A549 (cell line): ENCODE measurements at regions not wholly inside any gene's neighbourhood (a gene's known extent, or its start where the extent isn't known, plus 50 kb on each side); places are given as distances from the start of the nearest gene placed in this dataset.

Experiments
- ATAC-seq, 2 experiments: fragments of 200-7000 bp in 1 of 2; fragments of >200 bp in 1 of 2; cut with Nextera tagmentation in 1 of 2; cut with Tn5 transposase in 1 of 2; 3 replicates each; pipeline versions ENCODE4 v1.8.0 to v1.9.1; 2018 to 2020; ENCODE audit warnings: mild to moderate bottlenecking in 1 of 2, moderate library complexity in 1 of 2
- CTCF ChIA-PET: fragments of 300-600 bp; sonication (Branson Sonifier 250); formaldehyde crosslinking; extraction: SDS; loops from one replicate; lab custom pipeline; 2021; ENCODE audit warnings: antibody characterized with exemption, inconsistent platforms; lab: Yijun Ruan, JAX
- POLR2A ChIA-PET: fragments of 350-600 bp; formaldehyde crosslinking; extraction: SDS; loops from one replicate; lab custom pipeline; 2021; ENCODE audit warnings: antibody characterized with exemption, inconsistent platforms; lab: Yijun Ruan, JAX
- DNase-seq, 2 experiments: peaks; one replicate each; pipeline versions ENCODE4 v3.0.0 to v3.0.0-alpha.2; 2011 to 2016; ENCODE audit warnings: low read depth in 1 of 2, low spot score in 1 of 2
- FAIRE-seq: peaks from 2 replicates; lab custom pipeline; 2011; peaks lifted over from hg19 to GRCh38; lab: Jason Lieb, UNC
- H3K27ac ChIP-seq, 2 experiments: fragments of >200 bp; sonication (Bioruptor Twin); formaldehyde crosslinking; 3 replicates each; pipeline ENCODE4 v1.5.1; 2016 to 2017
- H3K4me1 ChIP-seq: fragments of >200 bp; sonication (Bioruptor Twin); formaldehyde crosslinking; 3 replicates; pipeline ENCODE4 v1.6.1; 2016
- H3K4me2 ChIP-seq: fragments of >200 bp; sonication (Bioruptor Twin); formaldehyde crosslinking; 3 replicates; pipeline ENCODE4 v1.6.1; 2016
- H3K4me3 ChIP-seq: fragments of >200 bp; sonication (Bioruptor Twin); formaldehyde crosslinking; 3 replicates; pipeline ENCODE4 v1.5.1; 2016
- H3K9me3 ChIP-seq: fragments of >200 bp; sonication (Bioruptor Twin); formaldehyde crosslinking; 3 replicates; pipeline ENCODE4 v1.6.1; 2016
- CBX8 ChIP-seq: fragments of 200-600 bp; sonication (generic); IDR thresholded peaks from 2 replicates; pipeline ENCODE4 v1.6.1; 2016
- CEBPB ChIP-seq, 2 experiments: fragments of >200 bp in 1 of 2; sonication (Bioruptor Twin) in 1 of 2; formaldehyde crosslinking in 1 of 2; IDR thresholded peaks; 2 replicates each; pipeline ENCODE4 v1.6.1; 2012 to 2016
- CHD2 ChIP-seq: fragments of 150-350 bp; IDR thresholded peaks from 2 replicates; pipeline ENCODE4 v1.6.1; 2014; ENCODE audit warnings: low read length; ENCODE audit not compliant: partially characterized antibody
- CHD4 ChIP-seq: fragments of 200-600 bp; sonication (generic); IDR thresholded peaks from 2 replicates; pipeline ENCODE4 v1.6.1; 2016; ENCODE audit warnings: antibody characterized with exemption, mild to moderate bottlenecking, borderline replicate concordance
- ESRRA ChIP-seq: fragments of 150-350 bp; IDR thresholded peaks from 2 replicates; pipeline ENCODE4 v1.6.1; 2014; ENCODE audit warnings: mild to moderate bottlenecking, low read length, borderline replicate concordance
- HDAC2 ChIP-seq: fragments of 200-600 bp; sonication (generic); IDR thresholded peaks from 2 replicates; pipeline ENCODE4 v1.6.1; 2016
- HOXA7 ChIP-seq: fragments of 250-450 bp; sonication (Bioruptor Pico); IDR thresholded peaks from 2 replicates; pipeline ENCODE4 v1.5.0; 2020; ENCODE audit warnings: mild to moderate bottlenecking, moderate library complexity
- HOXB13 ChIP-seq: fragments of 250-450 bp; sonication (Bioruptor Pico); IDR thresholded peaks from 2 replicates; pipeline ENCODE4 v1.5.0; 2020; ENCODE audit warnings: low read depth, mild to moderate bottlenecking, moderate library complexity
- JUN ChIP-seq, 2 experiments: fragments of >200 bp; sonication (Bioruptor Twin); formaldehyde crosslinking; IDR thresholded peaks; 2 replicates in 1 of 2; 3 replicates in 1 of 2; pipeline ENCODE4 v1.6.1; 2016 to 2017
- JUNB ChIP-seq: fragments of >200 bp; sonication (Bioruptor Twin); formaldehyde crosslinking; IDR thresholded peaks from 2 replicates; pipeline ENCODE4 v1.6.1; 2016
- MAFK ChIP-seq: fragments of 450-650 bp; IDR thresholded peaks from 2 replicates; pipeline ENCODE4 v1.6.1; 2014; ENCODE audit not compliant: partially characterized antibody
- MAZ ChIP-seq: fragments of 150-350 bp; IDR thresholded peaks from 2 replicates; pipeline ENCODE4 v1.6.1; 2014; ENCODE audit warnings: antibody characterized with exemption, low read depth, low read length, borderline replicate concordance
- MYC ChIP-seq: IDR thresholded peaks from 2 replicates; pipeline ENCODE4 v1.6.1; 2012; ENCODE audit warnings: mild to moderate bottlenecking, inconsistent platforms, low read length, improper control_type of control experiment, borderline replicate concordance
- NFE2L2 ChIP-seq: fragments of 150-350 bp; conservative IDR thresholded peaks from 2 replicates; pipeline ENCODE4 v1.6.1; 2014; ENCODE audit warnings: low read length
- NPAS2 ChIP-seq: fragments of 250-450 bp; sonication (Bioruptor Pico); IDR thresholded peaks from 2 replicates; pipeline ENCODE4 v1.8.0; 2022; ENCODE audit warnings: mild to moderate bottlenecking, moderate library complexity, borderline replicate concordance
- PHF8 ChIP-seq: fragments of 200-600 bp; sonication (generic); IDR thresholded peaks from 2 replicates; pipeline ENCODE4 v1.6.1; 2016; ENCODE audit warnings: low read depth, mild to moderate bottlenecking, antibody characterized with exemption, moderate library complexity, borderline replicate concordance
- RAD21 ChIP-seq, 2 experiments: fragments of >200 bp in 1 of 2; sonication (Bioruptor Twin) in 1 of 2; formaldehyde crosslinking in 1 of 2; IDR thresholded peaks in 1 of 2; conservative IDR thresholded peaks in 1 of 2; 2 replicates in 1 of 2; 3 replicates in 1 of 2; pipeline ENCODE4 v1.6.1; 2012 to 2018; ENCODE audit warnings: inconsistent platforms in 1 of 2
- RCOR1 ChIP-seq: fragments of 150-350 bp; IDR thresholded peaks from 2 replicates; pipeline ENCODE4 v1.6.1; 2014; ENCODE audit warnings: antibody characterized with exemption, low read length, low read depth
- RFX5 ChIP-seq: fragments of 450-650 bp; IDR thresholded peaks from 2 replicates; pipeline ENCODE4 v1.7.1; 2014; ENCODE audit warnings: antibody characterized with exemption, mild to moderate bottlenecking, moderate library complexity
- TP53 ChIP-seq: fragments of 250-450 bp; sonication (Bioruptor Pico); IDR thresholded peaks from 2 replicates; pipeline ENCODE4 v1.5.0; 2021; ENCODE audit warnings: mild to moderate bottlenecking, moderate library complexity
- ZC3H11A ChIP-seq: fragments of 450-650 bp; IDR thresholded peaks from 2 replicates; pipeline ENCODE4 v1.6.1; 2014; ENCODE audit warnings: antibody characterized with exemption, mild to moderate bottlenecking
- ZFP36 ChIP-seq: fragments of 450-650 bp; IDR thresholded peaks from 2 replicates; pipeline ENCODE4 v1.6.1; 2014; ENCODE audit warnings: borderline replicate concordance; ENCODE audit not compliant: partially characterized antibody
- WGBS: methylation state at CpG from one replicate; pipeline ENCODE4 v1.1.6; 2017; ENCODE audit errors: missing lambda C conversion rate; 5-methylcytosine and 5-hydroxymethylcytosine counted together
- TF ChIP-seq, protein P1 (sequence below): fragments of 250-450 bp; sonication (Bioruptor Pico); IDR thresholded peaks from 2 replicates; pipeline ENCODE4 v1.5.0; 2020; ENCODE audit warnings: low read depth, mild to moderate bottlenecking, moderate library complexity
- TF ChIP-seq, protein P2 (sequence below): fragments of >200 bp; sonication (Bioruptor Twin); formaldehyde crosslinking; IDR thresholded peaks from 3 replicates; pipeline ENCODE4 v1.5.1; 2016
- TF ChIP-seq, protein P3 (sequence below): fragments of 250-450 bp; sonication (Bioruptor Pico); IDR thresholded peaks from 2 replicates; pipeline ENCODE4 v1.5.0; 2021; ENCODE audit warnings: mild to moderate bottlenecking, moderate library complexity, borderline replicate concordance
- TF ChIP-seq, protein P4 (sequence below): fragments of 150-350 bp; IDR thresholded peaks from 2 replicates; pipeline ENCODE4 v1.6.1; 2014; ENCODE audit warnings: low read depth, mild to moderate bottlenecking, low read length
- TF ChIP-seq, protein P5 (sequence below): fragments of 450-650 bp; IDR thresholded peaks from 2 replicates; pipeline ENCODE4 v1.6.1; 2014; ENCODE audit warnings: antibody characterized with exemption

DNA sequence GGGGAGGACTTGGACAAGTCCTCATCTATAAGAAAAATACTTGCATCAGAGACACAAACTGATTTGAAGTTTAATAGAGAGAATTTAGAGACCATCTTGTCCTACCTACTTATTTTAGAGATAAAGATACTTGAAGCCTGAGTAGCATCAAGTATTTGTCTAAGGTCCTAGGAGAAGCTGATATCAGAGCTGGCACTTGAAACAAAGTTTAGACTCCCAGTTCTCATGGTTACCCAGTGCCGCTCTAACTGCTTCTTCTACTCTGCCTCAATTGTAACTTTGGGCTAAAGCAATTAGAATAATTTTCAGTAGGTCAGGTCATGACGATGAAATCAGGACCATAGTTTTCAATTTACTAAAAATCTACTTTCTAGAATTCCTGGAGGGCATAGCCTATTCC lies 123.9 kb upstream of the CADPS start:
- FAIRE-seq: no peak
- no peak for DNase-seq
- WGBS: 0% methylated on average over 2 of the region's 2 CpGs
- CTCF ChIA-PET: no interaction called here
- POLR2A ChIA-PET: no interaction called here
- TF ChIP-seq ZC3H11A (no peak), ESRRA (no peak), PHF8 (no peak), MYC (no peak), RFX5 (no peak), HOXB13 (CRISPR knock-in tag) (no peak), RCOR1 (no peak), TP53 (no peak), JUNB (no peak)
- TF ChIP-seq, protein P1, sequence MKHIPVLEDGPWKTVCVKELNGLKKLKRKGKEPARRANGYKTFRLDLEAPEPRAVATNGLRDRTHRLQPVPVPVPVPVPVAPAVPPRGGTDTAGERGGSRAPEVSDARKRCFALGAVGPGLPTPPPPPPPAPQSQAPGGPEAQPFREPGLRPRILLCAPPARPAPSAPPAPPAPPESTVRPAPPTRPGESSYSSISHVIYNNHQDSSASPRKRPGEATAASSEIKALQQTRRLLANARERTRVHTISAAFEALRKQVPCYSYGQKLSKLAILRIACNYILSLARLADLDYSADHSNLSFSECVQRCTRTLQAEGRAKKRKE: no peak
- H3K4me3 ChIP-seq: no peak overlapping the region
- H3K4me1 ChIP-seq: no peaks in the 10 kb centered on the region
- no peak overlapping the region for H3K27ac ChIP-seq
- no peak for ATAC-seq
- no peak overlapping the region for H3K4me2 ChIP-seq
- no peaks in the 10 kb centered on the region for H3K9me3 ChIP-seq

DNA sequence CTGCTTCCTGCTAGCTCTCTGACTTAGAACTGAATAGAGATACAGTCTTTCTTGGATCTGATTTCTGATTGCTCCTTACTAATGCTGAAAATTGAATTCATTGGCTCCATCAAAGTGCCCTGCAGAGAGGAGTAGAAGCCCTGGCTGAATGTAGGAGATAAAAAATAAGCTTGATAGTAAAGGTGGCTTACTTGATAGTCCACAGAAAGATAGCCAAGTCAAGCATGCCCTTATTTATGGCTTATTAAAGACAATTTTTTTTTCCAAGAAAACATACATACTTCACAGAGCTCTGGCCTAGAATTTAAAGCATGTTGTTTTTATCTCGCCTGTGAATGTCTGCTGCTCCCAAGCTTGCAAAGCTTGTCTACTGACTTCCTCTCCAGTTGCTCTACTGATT lies 124.6 kb upstream of the CADPS start:
- WGBS: 3% methylated on average over 1 of the region's 1 CpG
- Histone ChIP-seq H3K4me2 (no peak overlapping the region), H3K4me3 (no peak overlapping the region), H3K9me3 (no peaks in the 10 kb centered on the region), H3K4me1 (no peaks in the 10 kb centered on the region), H3K27ac (no peak overlapping the region)
- no peak for TF ChIP-seq PHF8
- no peak for TF ChIP-seq CEBPB (IDR thresholded peaks at IDR 0.05)
- no peak for TF ChIP-seq CBX8
- TF ChIP-seq, protein P1: no peak
- TF ChIP-seq CHD4: no peak
- TF ChIP-seq RFX5: no peak
- no peak for TF ChIP-seq CHD2
- no peak for TF ChIP-seq RAD21 (conservative IDR thresholded peaks at IDR 0.05 in 1 of 2, IDR thresholded peaks at IDR 0.05 in 1 of 2)
- no peak for TF ChIP-seq HDAC2
- no peak for TF ChIP-seq JUN (IDR thresholded peaks at IDR 0.05)
- TF ChIP-seq, protein P2, sequence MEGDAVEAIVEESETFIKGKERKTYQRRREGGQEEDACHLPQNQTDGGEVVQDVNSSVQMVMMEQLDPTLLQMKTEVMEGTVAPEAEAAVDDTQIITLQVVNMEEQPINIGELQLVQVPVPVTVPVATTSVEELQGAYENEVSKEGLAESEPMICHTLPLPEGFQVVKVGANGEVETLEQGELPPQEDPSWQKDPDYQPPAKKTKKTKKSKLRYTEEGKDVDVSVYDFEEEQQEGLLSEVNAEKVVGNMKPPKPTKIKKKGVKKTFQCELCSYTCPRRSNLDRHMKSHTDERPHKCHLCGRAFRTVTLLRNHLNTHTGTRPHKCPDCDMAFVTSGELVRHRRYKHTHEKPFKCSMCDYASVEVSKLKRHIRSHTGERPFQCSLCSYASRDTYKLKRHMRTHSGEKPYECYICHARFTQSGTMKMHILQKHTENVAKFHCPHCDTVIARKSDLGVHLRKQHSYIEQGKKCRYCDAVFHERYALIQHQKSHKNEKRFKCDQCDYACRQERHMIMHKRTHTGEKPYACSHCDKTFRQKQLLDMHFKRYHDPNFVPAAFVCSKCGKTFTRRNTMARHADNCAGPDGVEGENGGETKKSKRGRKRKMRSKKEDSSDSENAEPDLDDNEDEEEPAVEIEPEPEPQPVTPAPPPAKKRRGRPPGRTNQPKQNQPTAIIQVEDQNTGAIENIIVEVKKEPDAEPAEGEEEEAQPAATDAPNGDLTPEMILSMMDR: no peak
- TF ChIP-seq, protein P3, sequence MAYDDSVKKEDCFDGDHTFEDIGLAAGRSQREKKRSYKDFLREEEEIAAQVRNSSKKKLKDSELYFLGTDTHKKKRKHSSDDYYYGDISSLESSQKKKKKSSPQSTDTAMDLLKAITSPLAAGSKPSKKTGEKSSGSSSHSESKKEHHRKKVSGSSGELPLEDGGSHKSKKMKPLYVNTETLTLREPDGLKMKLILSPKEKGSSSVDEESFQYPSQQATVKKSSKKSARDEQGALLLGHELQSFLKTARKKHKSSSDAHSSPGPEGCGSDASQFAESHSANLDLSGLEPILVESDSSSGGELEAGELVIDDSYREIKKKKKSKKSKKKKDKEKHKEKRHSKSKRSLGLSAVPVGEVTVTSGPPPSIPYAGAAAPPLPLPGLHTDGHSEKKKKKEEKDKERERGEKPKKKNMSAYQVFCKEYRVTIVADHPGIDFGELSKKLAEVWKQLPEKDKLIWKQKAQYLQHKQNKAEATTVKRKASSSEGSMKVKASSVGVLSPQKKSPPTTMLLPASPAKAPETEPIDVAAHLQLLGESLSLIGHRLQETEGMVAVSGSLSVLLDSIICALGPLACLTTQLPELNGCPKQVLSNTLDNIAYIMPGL (CRISPR knock-in tag): no peak
- TF ChIP-seq NPAS2 (CRISPR knock-in tag): no peak
- no peak for TF ChIP-seq MAZ
- no peak for TF ChIP-seq ZFP36
- TF ChIP-seq NFE2L2: no peak
- TF ChIP-seq MAFK: no peak
- TF ChIP-seq, protein P4, sequence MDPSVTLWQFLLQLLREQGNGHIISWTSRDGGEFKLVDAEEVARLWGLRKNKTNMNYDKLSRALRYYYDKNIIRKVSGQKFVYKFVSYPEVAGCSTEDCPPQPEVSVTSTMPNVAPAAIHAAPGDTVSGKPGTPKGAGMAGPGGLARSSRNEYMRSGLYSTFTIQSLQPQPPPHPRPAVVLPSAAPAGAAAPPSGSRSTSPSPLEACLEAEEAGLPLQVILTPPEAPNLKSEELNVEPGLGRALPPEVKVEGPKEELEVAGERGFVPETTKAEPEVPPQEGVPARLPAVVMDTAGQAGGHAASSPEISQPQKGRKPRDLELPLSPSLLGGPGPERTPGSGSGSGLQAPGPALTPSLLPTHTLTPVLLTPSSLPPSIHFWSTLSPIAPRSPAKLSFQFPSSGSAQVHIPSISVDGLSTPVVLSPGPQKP: no peak
- TF ChIP-seq, protein P5, sequence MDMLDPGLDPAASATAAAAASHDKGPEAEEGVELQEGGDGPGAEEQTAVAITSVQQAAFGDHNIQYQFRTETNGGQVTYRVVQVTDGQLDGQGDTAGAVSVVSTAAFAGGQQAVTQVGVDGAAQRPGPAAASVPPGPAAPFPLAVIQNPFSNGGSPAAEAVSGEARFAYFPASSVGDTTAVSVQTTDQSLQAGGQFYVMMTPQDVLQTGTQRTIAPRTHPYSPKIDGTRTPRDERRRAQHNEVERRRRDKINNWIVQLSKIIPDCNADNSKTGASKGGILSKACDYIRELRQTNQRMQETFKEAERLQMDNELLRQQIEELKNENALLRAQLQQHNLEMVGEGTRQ: no peak
- no peak for TF ChIP-seq HOXA7 (CRISPR knock-in tag)
- no peak for FAIRE-seq
- ATAC-seq: no peak
- ChIA-PET POLR2A (no interaction called here), CTCF (no interaction called here)
- DNase-seq: no peak
